GM12878 (cell line): ENCODE measurements at regions not wholly inside any gene's neighbourhood (a gene's known extent, or its start where the extent isn't known, plus 50 kb on each side); places are given as distances from the start of the nearest gene placed in this dataset.

Experiments
- ATAC-seq: fragments of 200-7000 bp; cut with Tn5 transposase; 3 replicates; pipeline ENCODE4 v1.9.1; 2020; ENCODE audit warnings: mild to moderate bottlenecking, moderate library complexity
- BruUV-seq: library from RNA; stranded (reverse); fragments of 400-500 nt; replicated peaks from 2 replicates; lab custom pipeline; 2021; lab: Mats Ljungman, UMichigan
- CTCF ChIA-PET: fragments of 300-600 bp; sonication (Branson Sonifier 250); formaldehyde crosslinking; extraction: SDS; loops from one replicate; lab custom pipeline; 2021; ENCODE audit warnings: inconsistent platforms; lab: Yijun Ruan, JAX
- POLR2A ChIA-PET: fragments of 350-600 bp; formaldehyde crosslinking; extraction: SDS; loops from one replicate; lab custom pipeline; 2021; ENCODE audit warnings: inconsistent platforms; lab: Charles Lee
- RAD21 ChIA-PET: fragments of 300-600 bp; sonication (Branson Sonifier 250); formaldehyde crosslinking; loops from one replicate; lab custom pipeline; 2023; ENCODE audit warnings: antibody characterized with exemption; ENCODE audit not compliant: unreplicated experiment; lab: Charles Lee
- SMC1A ChIA-PET: fragments of 300-600 bp; sonication (Branson Sonifier 250); formaldehyde crosslinking; loops from one replicate; lab custom pipeline; 2023; ENCODE audit not compliant: unreplicated experiment, uncharacterized antibody; lab: Charles Lee
- DNase-seq: peaks from one replicate; pipeline ENCODE4 v3.0.0-alpha.2; 2011; ENCODE audit warnings: low read depth, low spot score
- FAIRE-seq: peaks from 3 replicates; lab custom pipeline; 2011; peaks lifted over from hg19 to GRCh38; lab: Jason Lieb, UNC
- H2AFZ ChIP-seq: 2 replicates; pipeline ENCODE4 v1.6.0; 2011; ENCODE audit warnings: low read depth, low read length, control low read depth; ENCODE audit not compliant: control insufficient read depth
- H3K27ac ChIP-seq: 2 replicates; pipeline ENCODE4 v1.5.1; 2011; ENCODE audit warnings: control low read depth; ENCODE audit not compliant: control insufficient read depth, insufficient read depth
- H3K27me3 ChIP-seq, 2 experiments: replicated peaks in 1 of 2; 2 replicates each; pipeline versions ENCODE4 v1.6.0 to v1.6.1; 2011; ENCODE audit warnings: low read length in 1 of 2; ENCODE audit not compliant: control insufficient read depth in 2 of 2, insufficient read depth in 2 of 2
- H3K36me3 ChIP-seq, 2 experiments: 2 replicates each; pipeline ENCODE4 v1.5.1; 2011; ENCODE audit warnings: low read length in 1 of 2; ENCODE audit not compliant: control insufficient read depth in 2 of 2, insufficient read depth in 2 of 2
- H3K4me1 ChIP-seq: 2 replicates; pipeline ENCODE4 v1.6.1; 2011; ENCODE audit warnings: mild to moderate bottlenecking, low read length, moderate library complexity, mixed read lengths; ENCODE audit not compliant: control insufficient read depth, insufficient read depth
- H3K4me2 ChIP-seq: 2 replicates; pipeline ENCODE4 v1.6.0; 2011; ENCODE audit warnings: control low read depth; ENCODE audit not compliant: control insufficient read depth, insufficient read depth
- H3K4me3 ChIP-seq: fragments of 200-600 bp; sonication (generic); 2 replicates; pipeline ENCODE4 v1.5.1; 2016
- H3K79me2 ChIP-seq: 2 replicates; pipeline ENCODE4 v1.6.0; 2011; ENCODE audit warnings: low read length; ENCODE audit not compliant: control insufficient read depth, insufficient read depth
- H3K9ac ChIP-seq: 2 replicates; pipeline ENCODE4 v1.8.0; 2011; ENCODE audit warnings: low read length, control low read depth, mixed read lengths; ENCODE audit not compliant: control insufficient read depth, insufficient read depth
- H3K9me3 ChIP-seq: replicated peaks from 3 replicates; pipeline ENCODE4 v1.5.1; 2011; ENCODE audit warnings: mild to moderate bottlenecking, low read length; ENCODE audit not compliant: control insufficient read depth, insufficient read depth
- H4K20me1 ChIP-seq: 2 replicates; pipeline ENCODE4 v1.6.0; 2011; ENCODE audit not compliant: control insufficient read depth, insufficient read depth
- ASH2L ChIP-seq: fragments of 300-600, 200-600 bp; sonication (generic); IDR thresholded peaks from 2 replicates; pipeline ENCODE4 v1.6.1; 2017; ENCODE audit warnings: low read depth, mild to moderate bottlenecking, borderline replicate concordance
- ATF2 ChIP-seq: IDR thresholded peaks from 2 replicates; pipeline ENCODE4 v1.6.1; 2012; ENCODE audit warnings: low read length, inconsistent platforms
- DPF2 ChIP-seq: fragments of 450-650 bp; IDR thresholded peaks from 2 replicates; pipeline ENCODE4 v1.6.1; 2017; ENCODE audit warnings: mild to moderate bottlenecking
- JUNB ChIP-seq: IDR thresholded peaks from 2 replicates; pipeline ENCODE4 v1.6.1; 2016; ENCODE audit warnings: antibody characterized with exemption, mild to moderate bottlenecking
- NFYB ChIP-seq: IDR thresholded peaks from 2 replicates; pipeline ENCODE4 v1.6.1; 2011; ENCODE audit warnings: low read depth, mild to moderate bottlenecking, low read length, improper control_type of control experiment, moderate library complexity; ENCODE audit not compliant: insufficient read depth
- NR2C1 ChIP-seq: fragments of 450-650 bp; IDR thresholded peaks from 2 replicates; pipeline ENCODE4 v1.6.1; 2017; ENCODE audit warnings: antibody characterized with exemption, mild to moderate bottlenecking, moderate library complexity
- PRDM15 ChIP-seq: fragments of 450-650 bp; formaldehyde crosslinking; IDR thresholded peaks from 2 replicates; pipeline ENCODE4 v1.4.0; 2020; ENCODE audit warnings: mild to moderate bottlenecking, moderate library complexity
- SMAD5 ChIP-seq: IDR thresholded peaks from 2 replicates; pipeline ENCODE4 v1.6.1; 2016; ENCODE audit warnings: antibody characterized with exemption, low read depth
- STAT1 ChIP-seq: fragments of 450-650 bp; conservative IDR thresholded peaks from 2 replicates; pipeline ENCODE4 v1.6.1; 2014; ENCODE audit warnings: antibody characterized with exemption, mild to moderate bottlenecking
- ZNF207 ChIP-seq: fragments of 450-650 bp; IDR thresholded peaks from 2 replicates; pipeline ENCODE4 v1.6.1; 2014; ENCODE audit warnings: antibody characterized with exemption, mild to moderate bottlenecking, borderline replicate concordance
- ZNF217 ChIP-seq: fragments of 450-650 bp; IDR thresholded peaks from 2 replicates; pipeline ENCODE4 v1.6.1; 2017; ENCODE audit warnings: antibody characterized with exemption, mild to moderate bottlenecking
- WGBS: methylation state at CpG from one replicate; pipeline ENCODE4 v1.1.6; 2016; ENCODE audit warnings: low lambda C conversion rate; ENCODE audit not compliant: insufficient replicate concordance, insufficient coverage; ENCODE audit errors: missing lambda C conversion rate; 5-methylcytosine and 5-hydroxymethylcytosine counted together
- in situ Hi-C: fragments of 300-500 bp; cut with MboI; formaldehyde crosslinking; loops from 9 replicates; pipeline ENCODE4 v1.14.3; 2018; ENCODE audit warnings: mixed read lengths
- intact Hi-C: fragments of 100-400 bp; cut with micrococcal nuclease; formaldehyde crosslinking; loops from one replicate; pipeline ENCODE4 v1.14.2; 2022; ENCODE audit not compliant: unreplicated experiment

DNA sequence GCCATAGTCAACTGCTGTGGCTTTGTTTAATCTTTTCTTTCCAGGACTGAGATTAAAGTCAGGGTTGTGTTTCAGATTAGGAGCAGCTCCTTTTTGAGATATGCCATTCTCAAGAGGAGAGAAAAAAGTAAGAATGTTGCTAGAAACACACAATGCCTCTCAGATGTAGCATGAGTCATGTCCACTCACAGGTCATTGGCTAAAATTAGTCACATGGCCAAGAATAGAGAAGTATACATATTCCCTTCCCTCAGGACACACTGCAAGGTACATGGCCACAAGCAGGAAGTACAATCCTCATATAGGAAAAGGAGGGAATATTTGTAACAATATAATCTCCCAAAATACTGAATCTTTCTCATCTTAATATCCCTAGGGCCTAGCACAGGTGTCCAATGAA lies 141.9 kb upstream of the PTBP2 start:
- SMC1A ChIA-PET = no interaction called here
- no peak for DNase-seq
- Histone ChIP-seq H3K36me3 (no peaks in the 10 kb centered on the region), H2AFZ (no peak overlapping the region), H3K9ac (no peak overlapping the region), H4K20me1 (no peaks in the 10 kb centered on the region), H3K4me2 (no peak overlapping the region), H3K9me3 (no peaks in the 10 kb centered on the region), H3K4me1 (no peaks in the 10 kb centered on the region), H3K79me2 (no peaks in the 10 kb centered on the region), H3K27me3 (no peaks in the 10 kb centered on the region), H3K27ac (no peak overlapping the region), H3K4me3 (no peak overlapping the region)
- CTCF ChIA-PET = interaction anchor here (0.8 kb wide), 1 partner anchor 513 kb away, joined by 3 read pairs; no protein-coding TSS in a partner anchor
- in situ Hi-C loops = no loop called here
- intact Hi-C loops = no loop called here
- TF ChIP-seq JUNB (no peak), NFYB (peak; percentile 79), STAT1 (no peak), NR2C1 (no peak), ASH2L (no peak)
- RAD21 ChIA-PET = no interaction called here
- no peak for ATAC-seq
- no peak for FAIRE-seq
- POLR2A ChIA-PET = no interaction called here
- BruUV-seq = no TSS peak

DNA sequence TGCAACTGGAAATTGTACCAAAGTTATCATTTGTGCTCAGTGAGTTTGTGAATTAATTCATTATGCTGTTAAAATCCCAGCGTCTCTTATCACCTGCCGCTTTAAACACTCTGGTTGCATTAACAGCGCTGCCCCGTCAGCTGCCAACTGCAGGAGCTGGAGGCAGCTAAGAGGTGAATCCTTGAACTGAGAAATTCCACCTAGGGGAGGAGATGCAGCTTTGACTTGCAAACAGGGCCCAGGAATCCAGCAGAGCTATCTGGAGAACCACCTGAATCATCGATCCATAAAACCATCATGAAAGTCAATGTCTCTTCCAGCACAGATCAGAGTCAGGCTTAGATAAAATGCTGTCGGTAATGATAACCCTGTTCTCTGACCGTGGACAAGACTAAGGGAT lies 140.7 kb upstream of the PTBP2 start:
- FAIRE-seq (no peak), DNase-seq (no peak), ATAC-seq (no peak)
- intact Hi-C loops (no loop called here), in situ Hi-C loops (no loop called here)
- WGBS = 48% methylated on average over 7 of the region's 7 CpGs
- H3K79me2 ChIP-seq = no peaks in the 10 kb centered on the region
- ChIA-PET CTCF (no interaction called here), SMC1A (interaction anchor here (0.7 kb wide), 1 partner anchor 123 kb away, joined by 3 read pairs; no protein-coding TSS in a partner anchor), RAD21 (no interaction called here), POLR2A (no interaction called here)
- H3K36me3 ChIP-seq = no peaks in the 10 kb centered on the region
- no peak overlapping the region for H2AFZ ChIP-seq
- no peaks in the 10 kb centered on the region for H3K9me3 ChIP-seq
- no peaks in the 10 kb centered on the region for H3K27me3 ChIP-seq
- no peaks in the 10 kb centered on the region for H3K4me1 ChIP-seq
- H4K20me1 ChIP-seq = no peaks in the 10 kb centered on the region
- no TSS peak for BruUV-seq
- H3K4me2 ChIP-seq = no peak overlapping the region
- no peak overlapping the region for H3K4me3 ChIP-seq
- no peak overlapping the region for H3K27ac ChIP-seq
- no peak overlapping the region for H3K9ac ChIP-seq
- TF ChIP-seq ATF2 = no peak
- no peak for TF ChIP-seq ZNF217
- TF ChIP-seq PRDM15 (CRISPR knock-in tag) = no peak
- TF ChIP-seq ZNF207 = no peak
- TF ChIP-seq DPF2 = no peak
- TF ChIP-seq SMAD5 = no peak
